ENCODE measurements at regions not wholly inside any gene's neighbourhood (a gene's known extent, or its start where the extent isn't known, plus 50 kb on each side); places are given as distances from the start of the nearest gene placed in this dataset.

GRCh38 chr16:80463326-80463725 lies 77.5 kb upstream of the DYNLRB2 start:
- TF ChIP-seq CTCF (conservative IDR thresholded peaks at IDR 0.05 in 1 of 2, IDR thresholded peaks at IDR 0.05 in 1 of 2; ENCODE audit: extremely low read depth in 1 of 2, insufficient read depth in 1 of 2, low read depth in 1 of 2, low read length in 2 of 2) (no peak), EZH2 (IDR thresholded peaks at IDR 0.05; ENCODE audit: borderline replicate concordance, low read length) (no peak)
